Neuronal stem cell (in vitro differentiated cells): ENCODE measurements at regions not wholly inside any gene's neighbourhood (a gene's known extent, or its start where the extent isn't known, plus 50 kb on each side); places are given as distances from the start of the nearest gene placed in this dataset. TPM values are rescaled to one million over a fixed set of nuclear protein-coding genes. Genes with fewer than 3 reads are reported as not detected.
A peak's percentile ranks its signal among the peaks of the same experiment; 100 is the strongest.

Source experiments
- DNase-seq: peaks from one replicate; pipeline ENCODE4 v3.0.0-alpha.2; 2013; ENCODE audit warnings: low spot score
- H2AFZ ChIP-seq: one replicate; pipeline ENCODE4 v1.6.1; 2013; ENCODE audit warnings: mild to moderate bottlenecking, low read length, inconsistent platforms
- H2AK5ac ChIP-seq: 2 replicates; pipeline ENCODE4 v1.6.1; 2013; ENCODE audit warnings: low read depth, mild to moderate bottlenecking, inconsistent platforms, low read length, moderate library complexity, mixed read lengths
- H2BK120ac ChIP-seq: 2 replicates; pipeline ENCODE4 v1.6.1; 2013; ENCODE audit warnings: low read depth, mild to moderate bottlenecking, inconsistent platforms, low read length, moderate library complexity, mixed read lengths
- H2BK12ac ChIP-seq: one replicate; pipeline ENCODE4 v1.6.1; 2013; ENCODE audit warnings: low read length, inconsistent platforms
- H2BK15ac ChIP-seq: 2 replicates; pipeline ENCODE4 v1.6.1; 2013; ENCODE audit warnings: mild to moderate bottlenecking, low read length, inconsistent platforms, mixed read lengths
- H2BK5ac ChIP-seq: one replicate; pipeline ENCODE4 v1.6.1; 2013; ENCODE audit warnings: inconsistent platforms, mild to moderate bottlenecking, low read length, moderate library complexity
- H3K14ac ChIP-seq: one replicate; pipeline ENCODE4 v1.6.1; 2013; ENCODE audit warnings: low read length, inconsistent platforms
- H3K18ac ChIP-seq: 2 replicates; pipeline ENCODE4 v1.6.1; 2013; ENCODE audit warnings: low read length, inconsistent platforms
- H3K23ac ChIP-seq: 2 replicates; pipeline ENCODE4 v1.6.1; 2013; ENCODE audit warnings: low read depth, mild to moderate bottlenecking, mixed read lengths, low read length, inconsistent platforms; ENCODE audit not compliant: poor library complexity
- H3K27ac ChIP-seq: replicated peaks from 3 replicates; pipeline ENCODE4 v1.5.1; 2013; ENCODE audit warnings: low read length, inconsistent platforms
- H3K27me3 ChIP-seq, 3 experiments: 2 replicates each; pipeline ENCODE4 v1.6.1; 2013; ENCODE audit warnings: low read length in 3 of 3, mild to moderate bottlenecking in 2 of 3, inconsistent platforms in 1 of 3, low read depth in 1 of 3, mixed read lengths in 1 of 3, moderate library complexity in 1 of 3; ENCODE audit not compliant: control insufficient read depth in 3 of 3, insufficient read depth in 3 of 3
- H3K36me3 ChIP-seq, 2 donors: replicated peaks in 1 of 2; 2 replicates each; pipeline ENCODE4 v1.6.1; 2013; ENCODE audit warnings: low read length in 2 of 2; ENCODE audit not compliant: control insufficient read depth in 2 of 2, insufficient read depth in 2 of 2
- H3K4ac ChIP-seq: 2 replicates; pipeline ENCODE4 v1.6.1; 2013; ENCODE audit warnings: inconsistent platforms, mild to moderate bottlenecking, low read length, moderate library complexity
- H3K4me1 ChIP-seq, 2 donors: 1 replicate in 1 of 2; 2 replicates in 1 of 2; pipeline ENCODE4 v1.6.1; 2013; ENCODE audit warnings: low read length in 2 of 2, low read depth in 1 of 2; ENCODE audit not compliant: control insufficient read depth in 2 of 2, insufficient read depth in 1 of 2
- H3K4me2 ChIP-seq: one replicate; pipeline ENCODE4 v1.6.1; 2013; ENCODE audit warnings: mild to moderate bottlenecking, low read length, inconsistent platforms; ENCODE audit not compliant: insufficient read depth, poor library complexity, severe bottlenecking
- H3K4me3 ChIP-seq, 2 donors: 2 replicates each; pipeline ENCODE4 v1.5.1; 2013; ENCODE audit warnings: low read length in 2 of 2, mild to moderate bottlenecking in 2 of 2, inconsistent platforms in 1 of 2, moderate library complexity in 1 of 2
- H3K79me1 ChIP-seq: one replicate; pipeline ENCODE4 v1.6.1; 2013; ENCODE audit warnings: low read depth, mild to moderate bottlenecking, inconsistent platforms, low read length, moderate library complexity
- H3K9ac ChIP-seq: one replicate; pipeline ENCODE4 v1.6.1; 2013; ENCODE audit warnings: mild to moderate bottlenecking, low read depth, low read length, inconsistent platforms; ENCODE audit not compliant: poor library complexity
- H3K9me3 ChIP-seq, 2 donors: replicated peaks in 1 of 2; 2 replicates each; pipeline versions ENCODE3 to v1.6.1; 2013; ENCODE audit warnings: low read length in 2 of 2, mild to moderate bottlenecking in 2 of 2, inconsistent platforms in 1 of 2, low read depth in 1 of 2, mixed read lengths in 1 of 2, moderate library complexity in 1 of 2; ENCODE audit not compliant: control insufficient read depth in 2 of 2, insufficient read depth in 1 of 2
- H4K8ac ChIP-seq: one replicate; pipeline ENCODE4 v1.6.1; 2013; ENCODE audit warnings: low read depth, mild to moderate bottlenecking, inconsistent platforms, low read length, moderate library complexity
- H4K91ac ChIP-seq: one replicate; pipeline ENCODE4 v1.6.1; 2013; ENCODE audit warnings: low read length, low read depth, mild to moderate bottlenecking, inconsistent platforms; ENCODE audit not compliant: poor library complexity
- WGBS, 2 donors: extraction: QIAGEN DNeasy Blood & Tissue Kit; methylation state at CpG; one replicate each; pipeline ENCODE4 v1.1.7; 2013; ENCODE audit warnings: missing lambda C conversion rate in 2 of 2, mixed read lengths in 1 of 2; ENCODE audit not compliant: insufficient read length in 2 of 2, insufficient replicate concordance in 1 of 2; ENCODE audit errors: extremely low coverage in 2 of 2; 5-methylcytosine and 5-hydroxymethylcytosine counted together
- small RNA-seq: library from polyadenylated mRNA; stranded (forward); fragments of <200 nt; extraction: miRNeasy Mini kit (QIAGEN cat#:217004); gene quantifications from one replicate; pipeline ENCODE3, GENCODE V24; 2013; ENCODE audit not compliant: insufficient read depth

DNA sequence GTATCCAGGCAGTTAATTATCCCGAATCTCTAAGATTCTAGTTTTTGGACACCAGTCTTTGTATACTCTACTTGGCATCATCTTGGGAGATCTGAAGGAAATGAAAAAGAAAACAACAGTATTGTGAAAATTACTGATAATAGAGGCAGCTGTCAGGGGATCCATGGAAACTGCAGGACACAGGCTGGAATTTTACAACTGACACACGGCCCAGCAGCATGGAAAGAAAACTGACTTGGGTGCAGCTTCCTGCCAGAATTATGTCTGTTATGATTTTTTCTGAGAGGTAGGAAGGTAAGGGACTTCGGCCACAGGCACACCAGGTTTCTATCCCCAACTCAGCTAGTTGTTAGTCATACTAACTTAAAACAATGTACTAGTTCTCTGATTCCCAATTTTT is 57.7 kb upstream of the ERBB4 start:
- Histone ChIP-seq H3K14ac (no peak overlapping the region), H4K8ac (no peak overlapping the region), H3K27ac (no peak overlapping the region), H3K79me1 (no peaks in the 10 kb centered on the region), H2BK15ac (no peak overlapping the region), H3K27me3 (no peaks in the 10 kb centered on the region), H3K4me2 (no peak overlapping the region), H2AFZ (peak overlapping the region; percentile 53), H2BK5ac (no peak overlapping the region), H3K18ac (no peak overlapping the region), H3K9ac (no peak overlapping the region), H3K9me3 (no peaks in the 10 kb centered on the region), H3K36me3 (no peaks in the 10 kb centered on the region), H3K4me3 (no peak overlapping the region), H3K4me1 (peaks cover 0 to 19% of the 10 kb centered on the region in 2 donors), H3K4ac (no peak overlapping the region), H2AK5ac (no peak overlapping the region), H3K23ac (no peak overlapping the region), H2BK12ac (no peak overlapping the region), H2BK120ac (no peak overlapping the region), H4K91ac (no peak overlapping the region)
- DNase-seq: no peak
- WGBS, 2 donors: no CpG with 5 or more reads among the region's 3 CpGs

DNA sequence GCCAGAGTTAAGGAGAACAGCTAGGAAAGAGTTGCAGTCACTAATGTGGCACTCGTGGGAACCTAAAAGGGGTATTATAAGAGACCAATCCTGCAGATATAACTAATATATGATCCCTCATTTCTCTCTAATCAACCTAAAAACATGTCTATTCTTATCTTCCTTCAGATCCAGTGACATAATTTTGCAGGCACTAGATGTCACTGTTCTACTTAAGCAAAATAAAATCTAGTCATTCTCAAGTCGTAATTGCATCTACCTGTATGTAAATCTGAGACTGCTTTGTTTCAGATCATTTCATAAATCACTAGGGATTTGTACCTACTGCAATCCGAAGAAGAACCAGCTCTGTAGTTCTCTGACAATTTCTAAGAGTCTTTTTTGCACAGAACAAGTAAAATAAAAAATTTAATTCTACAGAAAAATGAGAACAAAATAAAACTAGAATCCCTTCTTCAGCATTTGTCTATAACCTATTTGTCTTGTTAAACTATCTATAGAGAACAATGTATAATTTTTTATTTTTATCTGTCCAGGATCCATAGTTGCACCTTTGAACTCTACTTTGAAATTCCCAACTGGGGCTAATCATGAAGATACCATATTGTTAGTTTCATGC is 56.5 kb upstream of the ERBB4 start:
- Histone ChIP-seq H3K27ac (no peak overlapping the region), H4K8ac (no peak overlapping the region), H3K4me1 (peaks cover 0 to 19% of the 10 kb centered on the region in 2 donors), H3K36me3 (no peaks in the 10 kb centered on the region), H3K4ac (no peak overlapping the region), H3K27me3 (no peaks in the 10 kb centered on the region), H2BK15ac (no peak overlapping the region), H2AK5ac (no peak overlapping the region), H2BK120ac (no peak overlapping the region), H3K18ac (no peak overlapping the region), H2BK12ac (no peak overlapping the region), H3K23ac (no peak overlapping the region), H3K79me1 (no peaks in the 10 kb centered on the region), H3K9me3 (no peaks in the 10 kb centered on the region), H4K91ac (no peak overlapping the region), H2AFZ (no peak overlapping the region), H3K4me3 (no peak overlapping the region), H2BK5ac (no peak overlapping the region), H3K4me2 (no peak overlapping the region), H3K9ac (no peak overlapping the region), H3K14ac (no peak overlapping the region)
- DNase-seq: no peak
- no CpG with 5 or more reads among the region's 3 CpGs for WGBS, 2 donors

DNA sequence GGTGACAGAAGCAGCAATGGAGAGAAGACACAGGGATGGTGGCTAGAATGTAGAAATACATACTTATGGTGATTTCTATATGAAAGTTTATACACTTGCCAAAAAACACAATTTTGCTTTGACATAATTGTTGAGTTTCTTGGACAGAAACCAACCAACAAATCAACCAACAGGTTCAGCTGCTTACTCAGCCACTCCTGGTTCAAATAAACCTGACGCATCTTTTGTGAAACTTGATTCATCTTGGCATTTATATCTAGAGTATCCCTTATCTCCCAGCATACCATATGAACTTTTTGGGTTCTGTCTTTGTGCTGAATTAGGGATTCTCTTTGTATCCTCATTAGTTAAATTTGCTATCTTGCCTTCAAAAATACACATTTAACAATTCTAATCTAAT is 54.1 kb upstream of the ERBB4 start:
- Histone ChIP-seq H3K18ac (no peak overlapping the region), H2BK120ac (no peak overlapping the region), H3K27ac (no peak overlapping the region), H3K36me3 (no peaks in the 10 kb centered on the region), H3K9ac (no peak overlapping the region), H2AFZ (no peak overlapping the region), H3K79me1 (no peaks in the 10 kb centered on the region), H2BK12ac (no peak overlapping the region), H4K91ac (no peak overlapping the region), H4K8ac (no peak overlapping the region), H3K4ac (no peak overlapping the region), H3K4me1 (peaks cover 0 to 19% of the 10 kb centered on the region in 2 donors), H2AK5ac (no peak overlapping the region), H3K4me2 (no peak overlapping the region), H2BK5ac (no peak overlapping the region), H3K23ac (no peak overlapping the region), H3K14ac (no peak overlapping the region), H3K4me3 (no peak overlapping the region), H3K27me3 (no peaks in the 10 kb centered on the region), H2BK15ac (no peak overlapping the region), H3K9me3 (no peaks in the 10 kb centered on the region)
- DNase-seq: no peak
- WGBS, 2 donors: no CpG with 5 or more reads among the region's 1 CpG

Small RNA genes in the stretch of these regions (small RNA-seq; reads per million reads assigned to genes)
- gene MIR4776-1: not detected
